ENCODE measurements at regions not wholly inside any gene's neighbourhood (a gene's known extent, or its start where the extent isn't known, plus 50 kb on each side); places are given as distances from the start of the nearest gene placed in this dataset.

- no peak for DNase-seq
Measured at GRCh38 chr1:238248356-238248755, 357.6 kb upstream of the ZP4 start.

- no peak for DNase-seq
Measured at GRCh38 chr1:238242181-238242580, 351.5 kb upstream of the ZP4 start.

DNA sequence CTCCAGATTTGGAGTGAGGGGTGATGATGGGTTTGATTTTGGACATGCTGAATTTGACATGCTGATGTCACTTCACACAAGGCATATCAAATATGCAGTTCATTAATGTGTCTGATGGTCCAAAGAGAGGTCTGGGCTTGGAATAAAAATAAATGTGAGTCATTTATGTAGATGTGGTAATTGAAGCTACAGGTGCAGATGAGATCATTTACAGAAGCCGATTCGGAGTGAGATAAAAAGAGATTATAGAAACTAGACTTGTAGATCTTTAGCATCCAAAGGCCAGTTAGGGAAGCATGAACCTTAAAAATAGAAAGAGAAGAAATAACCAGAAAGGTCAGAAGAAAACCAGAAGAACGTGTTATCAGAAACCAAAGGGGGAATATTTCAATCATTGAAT lies 350.9 kb upstream of the ZP4 start:
- DNase-seq, result no peak

DNA sequence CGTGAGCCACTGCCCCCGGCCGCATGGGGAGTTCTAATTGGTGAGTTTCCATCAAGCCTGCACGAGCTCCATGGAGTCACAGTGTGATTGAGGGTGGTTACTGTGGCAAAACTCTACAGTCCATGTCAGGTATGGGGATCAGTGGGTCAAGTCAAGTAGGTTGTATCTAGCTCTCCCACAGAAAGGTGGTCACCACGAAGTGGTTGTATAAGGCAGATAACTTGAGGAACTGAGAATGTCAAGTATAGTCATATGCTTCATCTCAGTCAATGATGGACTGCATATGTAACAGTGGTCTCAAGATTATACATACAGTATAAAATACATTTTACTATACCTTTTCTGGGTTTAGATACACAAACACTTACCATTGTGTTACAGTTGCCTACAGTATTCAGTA lies 348.6 kb upstream of the ZP4 start:
- no peak for DNase-seq

- no peak for DNase-seq
Measured at GRCh38 chr1:238233966-238234365, 343.2 kb upstream of the ZP4 start.

- no peak for DNase-seq
Measured at GRCh38 chr1:238232084-238232710, 341.5 kb upstream of the ZP4 start.

DNA sequence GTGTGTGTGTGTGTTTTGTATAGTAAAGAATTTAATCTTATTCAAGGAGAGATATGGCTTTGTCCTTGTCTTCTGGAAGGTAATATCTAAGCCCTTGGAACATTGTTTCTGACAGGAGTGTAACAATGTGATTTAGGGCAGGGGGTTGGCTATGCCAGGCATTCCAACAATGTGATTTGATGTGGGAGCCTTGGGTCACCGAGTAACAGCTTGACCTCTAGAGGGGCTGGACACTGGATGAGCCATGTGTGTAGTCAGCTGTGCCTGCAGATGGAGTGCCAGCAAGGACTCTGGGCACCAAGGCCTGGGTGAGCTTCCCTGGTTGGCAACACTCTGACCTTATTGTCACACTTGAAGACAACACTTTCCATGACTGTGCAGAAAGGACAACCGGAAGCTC lies 336.1 kb upstream of the ZP4 start:
- DNase-seq, result no peak

DNA sequence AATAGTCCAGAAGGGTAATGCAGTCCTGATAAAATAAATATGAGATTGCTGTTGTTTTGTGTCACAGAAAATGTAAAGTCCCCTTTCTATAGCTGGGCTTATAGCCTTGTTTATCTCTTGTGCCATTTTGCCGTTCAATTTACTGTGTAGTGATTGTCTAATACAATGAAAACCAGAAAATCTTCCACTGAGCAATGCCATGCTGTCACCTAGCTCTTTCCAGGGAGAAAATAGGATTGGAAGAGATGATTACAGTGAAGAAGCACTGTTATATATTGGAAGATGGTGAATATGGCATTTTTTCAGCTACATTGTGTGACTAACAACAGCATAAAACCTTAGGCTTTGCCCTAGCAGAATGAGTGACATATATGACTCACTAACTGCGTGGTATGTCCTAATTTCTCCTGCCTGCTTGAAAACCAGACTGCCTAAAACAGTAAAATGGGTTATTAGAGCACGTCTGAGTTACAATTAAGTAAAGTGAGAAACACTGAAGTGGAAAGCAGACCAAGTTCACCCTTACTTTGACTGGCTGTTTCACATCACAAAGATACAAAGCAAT lies 332.4 kb upstream of the ZP4 start:
- no peak for DNase-seq

- DNase-seq, result no peak
Measured at GRCh38 chr1:238221738-238222137, 331.0 kb upstream of the ZP4 start.

DNA sequence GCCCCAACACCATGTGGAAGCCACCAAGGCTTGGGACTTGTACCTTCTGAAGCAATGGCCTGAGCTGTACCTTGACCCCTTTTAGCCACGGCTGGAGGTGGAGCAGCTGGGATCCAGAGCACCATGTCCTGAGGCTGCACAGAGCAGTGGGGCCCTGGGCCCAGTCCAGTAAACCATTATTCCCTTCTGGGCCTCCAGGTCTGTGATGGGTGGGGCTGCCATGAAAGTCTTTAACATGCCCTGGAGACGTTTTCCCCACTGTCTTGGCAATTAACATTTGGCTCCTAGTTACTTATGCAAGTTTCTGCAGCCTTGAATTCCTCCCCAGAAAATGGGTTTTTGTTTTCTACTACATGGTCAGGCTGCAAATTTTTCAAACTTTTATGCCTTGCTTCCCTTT lies 323.7 kb upstream of the ZP4 start:
- no peak for DNase-seq

DNA sequence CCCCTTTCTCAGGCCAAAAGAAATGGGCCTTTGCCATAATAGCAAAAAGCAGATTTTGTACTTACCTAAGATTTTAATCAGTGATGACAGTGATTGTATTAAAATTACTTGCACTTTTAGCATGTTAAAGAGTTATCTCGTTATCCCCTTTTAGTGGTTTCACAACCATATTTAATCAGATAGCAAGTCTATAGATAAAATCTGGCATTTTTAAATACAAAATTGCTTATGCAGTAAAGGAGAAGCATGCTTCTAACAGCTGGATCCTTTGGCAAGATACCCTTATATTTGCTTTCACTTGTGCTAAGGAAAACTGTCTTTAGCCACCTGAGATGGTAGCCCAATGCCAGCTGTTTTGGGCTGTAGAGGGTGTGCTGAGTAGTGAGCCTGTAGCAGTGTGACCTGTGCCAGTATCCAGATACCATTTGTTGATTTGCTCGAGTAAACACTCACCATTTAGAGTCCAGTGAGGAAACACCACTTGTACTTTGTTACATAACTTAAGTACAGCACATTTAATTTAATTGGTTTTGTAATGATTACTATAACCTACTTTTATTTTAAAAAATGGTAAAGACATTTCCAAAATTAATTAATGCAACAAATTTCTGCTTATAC lies 314.4 kb upstream of the ZP4 start:
- DNase-seq, result no peak

- DNase-seq, result no peak
Measured at GRCh38 chr1:238201992-238202391, 311.3 kb upstream of the ZP4 start.

- no peak for DNase-seq
Measured at GRCh38 chr1:238199325-238199724, 308.6 kb upstream of the ZP4 start.

DNA sequence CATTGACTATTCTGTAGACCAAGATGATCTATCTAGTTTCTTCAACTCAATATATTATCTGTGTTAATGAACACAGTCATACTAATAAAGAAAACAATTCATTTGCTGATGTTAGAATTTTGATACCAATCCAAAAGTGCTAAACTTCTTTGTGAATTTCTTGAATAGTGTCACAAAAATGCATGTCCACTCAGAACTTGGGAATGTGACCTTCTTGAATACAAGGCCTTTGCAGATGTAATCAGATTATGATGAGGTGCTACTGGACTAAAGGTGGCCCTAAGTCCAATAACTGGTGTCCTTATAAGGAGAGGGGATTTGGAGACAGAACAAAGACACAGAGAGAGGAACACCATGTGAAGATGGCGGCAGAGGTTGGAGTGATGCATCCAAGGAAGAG lies 305.8 kb upstream of the ZP4 start:
- DNase-seq, result no peak

DNA sequence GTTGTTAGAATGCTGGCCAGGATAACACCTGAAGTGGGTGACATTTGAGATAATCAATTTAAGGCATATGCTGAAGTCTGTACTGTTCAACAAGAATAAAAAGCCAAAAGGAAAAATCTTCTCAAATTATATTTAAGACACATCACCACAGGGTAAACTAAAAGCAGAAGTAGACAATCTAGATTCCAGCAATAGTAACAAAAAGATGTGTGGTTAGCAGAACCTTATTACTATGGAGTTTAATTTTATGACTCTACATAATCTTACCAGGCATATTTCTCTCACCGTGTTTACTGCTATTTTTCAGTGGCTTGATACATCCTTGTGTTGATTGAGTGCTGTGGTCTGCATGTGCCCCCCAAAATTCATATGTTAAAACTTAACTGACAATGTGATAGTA lies 300.4 kb upstream of the ZP4 start:
- no peak for DNase-seq

DNA sequence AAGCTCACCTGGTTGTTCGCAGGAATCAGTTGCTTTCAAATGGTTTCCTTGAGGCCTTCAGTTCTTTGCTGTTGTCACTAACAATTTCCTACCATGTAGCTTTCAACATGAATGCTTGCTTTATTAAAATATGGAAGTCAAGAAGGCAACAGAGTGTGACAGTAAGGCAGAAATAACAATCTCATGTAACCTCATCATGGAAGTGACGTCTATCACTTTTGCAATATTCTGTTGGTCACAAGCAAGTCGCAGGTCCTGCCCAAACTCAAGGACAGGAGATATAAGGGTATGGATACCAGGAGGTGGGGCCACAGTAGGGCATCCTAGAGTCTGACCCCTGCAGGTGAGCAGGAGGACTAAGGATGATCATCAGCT lies 296.8 kb upstream of the ZP4 start:
- no peak for DNase-seq

DNA sequence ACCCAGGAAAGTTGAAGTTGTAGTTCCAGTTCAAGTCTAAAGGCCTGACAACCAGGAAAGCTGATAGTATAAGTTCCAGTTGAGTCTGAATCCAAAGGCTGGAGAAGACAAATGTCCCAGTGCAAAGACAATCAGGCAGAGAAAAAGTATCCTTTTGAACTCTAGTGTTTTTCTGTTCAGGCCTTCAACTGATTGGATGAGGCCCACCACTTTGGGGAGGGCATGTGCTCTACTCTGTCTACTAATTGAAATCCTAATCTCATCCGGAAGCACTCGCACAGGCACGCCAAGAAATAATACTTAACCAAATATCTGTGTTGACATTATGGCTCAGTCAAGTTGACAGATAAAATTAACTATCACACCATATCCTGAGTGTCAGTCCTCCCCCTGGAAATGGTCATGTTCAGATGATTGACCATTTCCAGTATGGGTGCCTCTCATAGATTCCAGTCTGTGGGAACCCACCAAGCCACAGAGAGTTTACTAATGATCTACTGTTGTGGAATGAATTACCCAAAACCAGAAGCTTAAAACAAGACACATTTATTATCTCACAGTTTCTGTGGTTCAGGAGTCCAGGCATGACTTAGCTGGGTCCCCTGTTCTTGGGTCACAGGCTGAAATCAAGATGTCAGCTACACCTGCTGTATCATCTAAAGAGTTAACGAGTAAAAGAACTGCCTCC lies 296.3 kb upstream of the ZP4 start:
- no peak for DNase-seq

GRCh38 chr1:238177960-238178645 lies 287.4 kb upstream of the ZP4 start:
- DNase-seq, result no peak

- DNase-seq, result no peak
Measured at GRCh38 chr1:238177351-238177750, 286.6 kb upstream of the ZP4 start.

DNA sequence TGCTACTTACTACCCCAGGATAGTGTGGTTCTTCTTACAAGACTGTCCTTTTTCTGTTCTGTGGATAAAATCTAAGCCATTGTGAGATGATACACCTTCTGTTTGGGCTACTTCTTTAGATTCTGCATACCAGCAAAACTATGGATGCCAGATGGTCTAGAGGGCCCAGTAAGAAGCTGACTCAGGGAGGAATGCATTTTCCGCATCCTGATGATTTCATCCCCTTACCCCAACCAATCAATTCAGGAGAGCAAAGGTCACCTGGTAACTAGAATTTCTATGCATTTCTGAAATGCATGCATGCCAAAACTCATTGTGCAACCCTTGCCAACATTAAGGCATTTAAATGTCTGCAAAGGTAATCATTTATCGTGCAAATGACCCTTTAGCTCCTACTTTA lies 285.7 kb upstream of the ZP4 start:
- no peak for DNase-seq

- no peak for DNase-seq
Measured at GRCh38 chr1:238171985-238172384, 281.3 kb upstream of the ZP4 start.

DNA sequence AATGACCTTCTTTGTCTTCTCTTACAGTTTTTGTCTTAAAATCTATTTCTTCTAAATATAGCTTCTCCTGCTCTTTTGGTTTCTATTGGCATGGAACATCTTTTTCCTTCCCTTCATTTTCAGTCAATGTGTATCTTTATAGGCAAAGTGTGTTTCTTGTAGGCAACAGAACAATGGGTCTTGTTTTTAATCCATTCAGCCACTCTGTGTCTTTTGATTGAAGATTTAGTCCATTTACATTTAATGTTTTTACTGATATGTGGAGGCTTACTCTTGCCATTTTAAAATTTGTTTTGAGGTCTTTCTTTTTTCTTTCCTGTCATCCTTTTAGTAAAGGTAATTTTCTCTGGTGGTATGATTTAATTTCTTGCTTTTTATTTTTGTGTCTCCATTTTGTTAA lies 271.2 kb upstream of the ZP4 start:
- no peak for DNase-seq

- no peak for DNase-seq
Measured at GRCh38 chr1:238153939-238154338, 263.2 kb upstream of the ZP4 start.

DNA sequence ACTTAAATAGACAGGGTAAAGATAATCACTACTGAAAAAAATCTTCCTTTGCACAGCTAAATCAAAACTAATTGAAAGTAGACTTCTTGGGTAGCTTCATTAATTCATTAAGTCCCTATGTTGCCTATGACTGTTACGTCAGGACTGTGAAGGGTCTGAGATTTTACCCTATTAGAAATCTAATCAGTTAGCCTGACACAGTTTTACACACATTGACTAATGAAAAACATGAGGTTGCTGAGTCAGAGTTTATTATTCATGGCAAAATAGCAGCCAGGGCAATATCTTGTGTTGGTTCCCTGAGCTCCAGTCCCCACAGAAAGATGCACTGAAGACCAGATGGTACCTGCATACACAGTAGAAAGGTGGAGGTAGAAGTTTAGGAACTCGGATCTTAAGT lies 262.5 kb upstream of the ZP4 start:
- no peak for DNase-seq

All from SHP77 treated with DMSO at 0.1 percent for 48 hours (cell line).